ENCODE measurements at regions not wholly inside any gene's neighbourhood (a gene's known extent, or its start where the extent isn't known, plus 50 kb on each side); places are given as distances from the start of the nearest gene placed in this dataset.

GRCh38 chrX:149275836-149276235 is 229.3 kb downstream of the IDS start:
- Mint-ChIP-seq H3K9me3 (peaks cover 34% of the 10 kb centered on the region), H3K36me3 (no peaks in the 10 kb centered on the region)
- no peak for TF ChIP-seq CTCF (IDR thresholded peaks at IDR 0.05; ENCODE audit: unreplicated experiment)

GRCh38 chrX:149274516-149275105 is 230.5 kb downstream of the IDS start:
- no peak overlapping the region for H3K4me3 Mint-ChIP-seq
- no peaks in the 10 kb centered on the region for H3K36me3 Mint-ChIP-seq
- DNase-seq (ENCODE audit: low spot score in 2 of 2, unreplicated experiment in 2 of 2): no peak
- H3K9me3 Mint-ChIP-seq: peaks cover 27% of the 10 kb centered on the region
- no peak for TF ChIP-seq CTCF (IDR thresholded peaks at IDR 0.05; ENCODE audit: unreplicated experiment)
- no peak overlapping the region for H3K27ac Mint-ChIP-seq
- H3K4me1 Mint-ChIP-seq: no peaks in the 10 kb centered on the region
- peaks cover 2% of the 10 kb centered on the region for H3K27me3 Mint-ChIP-seq (ENCODE audit: low read depth)

More at GRCh38 chrX:149275836-149276235, 229.3 kb downstream of the IDS start:
- H3K27ac Mint-ChIP-seq: no peak overlapping the region
- no peak for DNase-seq (ENCODE audit: low spot score in 2 of 2, unreplicated experiment in 2 of 2)
- H3K4me1 Mint-ChIP-seq: no peaks in the 10 kb centered on the region
- H3K4me3 Mint-ChIP-seq: no peak overlapping the region
- H3K27me3 Mint-ChIP-seq (ENCODE audit: low read depth): peaks cover 2% of the 10 kb centered on the region

GRCh38 chrX:149272690-149273463 is 232.2 kb downstream of the IDS start:
- Mint-ChIP-seq H3K4me1 (no peaks in the 10 kb centered on the region), H3K27me3 (ENCODE audit: low read depth) (peaks cover 2% of the 10 kb centered on the region), H3K4me3 (no peak overlapping the region), H3K27ac (no peak overlapping the region), H3K9me3 (peaks cover 19% of the 10 kb centered on the region), H3K36me3 (no peaks in the 10 kb centered on the region)
- no peak for TF ChIP-seq CTCF (IDR thresholded peaks at IDR 0.05; ENCODE audit: unreplicated experiment)
- no peak for DNase-seq (ENCODE audit: low spot score in 2 of 2, unreplicated experiment in 2 of 2)

GRCh38 chrX:149267878-149268813 is 237.0 kb downstream of the IDS start:
- H3K4me1 Mint-ChIP-seq: no peaks in the 10 kb centered on the region
- no peak for TF ChIP-seq CTCF (IDR thresholded peaks at IDR 0.05; ENCODE audit: unreplicated experiment)
- H3K4me3 Mint-ChIP-seq: no peak overlapping the region
- peaks cover 34% of the 10 kb centered on the region for H3K9me3 Mint-ChIP-seq
- H3K27ac Mint-ChIP-seq: no peak overlapping the region
- peaks cover 2% of the 10 kb centered on the region for H3K27me3 Mint-ChIP-seq (ENCODE audit: low read depth)
- H3K36me3 Mint-ChIP-seq: no peaks in the 10 kb centered on the region
- no peak for DNase-seq (ENCODE audit: low spot score in 2 of 2, unreplicated experiment in 2 of 2)

- H3K4me3 Mint-ChIP-seq: no peak overlapping the region
- no peak for DNase-seq (ENCODE audit: low spot score in 2 of 2, unreplicated experiment in 2 of 2)
- H3K27me3 Mint-ChIP-seq (ENCODE audit: low read depth): peaks cover 2% of the 10 kb centered on the region
- H3K4me1 Mint-ChIP-seq: no peaks in the 10 kb centered on the region
- no peak for TF ChIP-seq CTCF (IDR thresholded peaks at IDR 0.05; ENCODE audit: unreplicated experiment)
- no peaks in the 10 kb centered on the region for H3K36me3 Mint-ChIP-seq
- H3K9me3 Mint-ChIP-seq: peaks cover 24% of the 10 kb centered on the region
- no peak overlapping the region for H3K27ac Mint-ChIP-seq
These were observed 243.0 kb downstream of the IDS start for GRCh38 chrX:149262086-149262485.

Measured in mesothelial cell of epicardium (in vitro differentiated cells).